Stimulated activated CD8-positive, alpha-beta memory T cell treated with anti-CD3 and anti-CD28 coated beads, Interleukin-7, amount 100 ng/mL, for 4 hours (primary cell): ENCODE measurements at regions not wholly inside any gene's neighbourhood (a gene's known extent, or its start where the extent isn't known, plus 50 kb on each side); places are given as distances from the start of the nearest gene placed in this dataset.

ENCODE experiments used
- DNase-seq, 2 donors: peaks; one replicate each; pipeline ENCODE4 v3.0.0-alpha.2; 2020; ENCODE audit warnings: low read depth in 2 of 2

DNA sequence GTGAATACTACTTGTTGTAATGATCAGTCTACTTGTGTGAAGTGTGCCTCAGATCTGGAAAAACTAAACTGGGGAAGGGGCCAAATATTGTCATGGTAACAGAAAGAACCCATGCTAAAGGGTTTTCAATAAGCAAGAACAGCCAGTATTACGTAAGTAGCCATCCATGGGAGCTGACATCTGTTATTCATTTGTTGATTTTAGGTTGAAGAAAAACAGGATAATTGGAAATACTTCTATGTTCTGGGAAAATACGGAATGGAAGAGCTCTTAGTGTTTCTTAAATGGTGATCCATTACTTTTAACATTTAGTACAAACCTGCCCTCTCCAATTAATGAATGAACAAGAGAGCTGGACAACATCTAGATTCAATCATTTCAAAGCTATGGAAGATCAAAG is 485.8 kb downstream of the NTRK2 start:
- no peak for DNase-seq

DNA sequence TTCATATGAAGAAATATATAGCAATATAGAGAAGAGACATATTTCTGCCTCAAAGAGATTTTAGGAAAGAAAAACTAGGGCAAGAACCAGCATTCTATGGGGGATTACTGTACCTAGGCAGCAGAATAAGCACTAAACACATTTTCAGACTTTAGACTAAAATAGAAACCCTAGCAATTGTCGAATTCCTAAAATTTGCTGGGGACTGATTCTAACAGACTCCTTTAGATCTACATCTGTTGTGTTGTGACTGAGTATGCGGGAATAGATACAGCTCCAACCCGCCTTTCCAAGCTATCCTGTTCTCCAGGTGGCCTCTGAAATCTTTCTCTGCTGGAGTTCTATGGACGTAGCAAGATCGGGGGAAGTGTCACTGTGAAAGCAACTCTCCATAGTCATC is 482.2 kb downstream of the NTRK2 start:
- DNase-seq: no peak

DNA sequence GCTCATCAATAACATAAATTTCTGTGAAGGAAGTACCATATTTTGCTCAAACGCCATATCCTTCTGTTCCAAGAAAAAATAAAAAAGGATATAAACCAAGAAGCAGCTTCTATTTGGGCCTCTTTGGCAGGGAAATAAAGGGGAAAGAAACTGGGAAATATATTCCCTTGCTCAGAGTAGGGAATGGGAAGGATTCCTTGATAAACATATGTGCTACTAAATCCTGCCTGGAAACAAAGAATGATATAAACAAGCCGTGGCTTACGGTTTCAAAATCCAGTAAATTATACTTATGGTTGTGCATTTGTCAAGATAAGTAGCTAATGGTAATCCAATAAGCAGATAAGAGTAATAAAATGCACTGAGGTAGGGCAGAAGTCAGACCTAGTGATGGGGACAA is 481.6 kb downstream of the NTRK2 start:
- no peak for DNase-seq

DNA sequence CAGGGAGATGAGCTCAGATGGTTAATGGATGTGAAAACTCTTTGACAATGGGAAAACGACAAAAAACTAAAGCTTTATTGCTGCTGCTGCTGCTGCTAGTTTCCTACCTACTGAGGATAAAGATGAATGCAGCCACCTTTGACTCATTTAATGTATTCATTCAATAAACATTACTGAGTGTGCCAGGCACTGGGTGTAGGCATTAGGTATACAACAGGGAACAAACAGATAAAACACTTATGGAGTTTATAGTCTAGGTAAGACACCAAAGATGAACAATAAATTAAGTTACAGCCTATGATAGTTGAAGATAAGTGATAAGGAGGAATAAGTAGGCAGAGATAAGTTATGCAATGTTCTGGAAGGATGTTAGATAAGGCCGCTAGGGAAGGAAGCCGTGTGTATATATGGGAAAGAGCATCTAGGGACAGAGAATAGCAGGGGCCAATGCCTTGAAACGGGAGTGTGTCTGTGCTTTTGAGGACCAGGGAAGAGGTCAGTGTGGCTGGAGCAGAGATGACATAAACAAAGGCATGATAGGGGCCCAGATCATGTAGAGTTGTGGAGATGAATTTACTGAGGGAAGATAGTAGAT is 477.6 kb downstream of the NTRK2 start:
- DNase-seq: no peak

DNA sequence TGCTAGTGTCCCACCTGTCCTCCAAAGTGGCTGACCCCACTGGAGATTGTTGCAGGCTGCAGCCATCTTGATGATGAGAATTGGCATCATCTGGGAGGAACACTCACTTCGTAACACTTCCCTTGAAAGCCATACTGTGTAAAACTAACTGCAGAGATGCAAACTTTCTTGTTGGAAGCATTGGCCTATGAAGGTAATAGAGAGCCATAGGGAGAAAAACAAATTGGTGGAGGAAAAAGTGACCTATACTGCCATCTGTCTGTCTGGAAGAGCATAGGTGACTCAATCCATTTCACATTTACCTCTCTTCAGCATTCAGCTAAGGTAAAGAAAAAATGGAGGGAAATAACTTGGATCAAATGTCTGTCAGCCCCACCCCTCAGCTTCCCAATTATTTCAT is 473.4 kb downstream of the NTRK2 start:
- no peak for DNase-seq

DNA sequence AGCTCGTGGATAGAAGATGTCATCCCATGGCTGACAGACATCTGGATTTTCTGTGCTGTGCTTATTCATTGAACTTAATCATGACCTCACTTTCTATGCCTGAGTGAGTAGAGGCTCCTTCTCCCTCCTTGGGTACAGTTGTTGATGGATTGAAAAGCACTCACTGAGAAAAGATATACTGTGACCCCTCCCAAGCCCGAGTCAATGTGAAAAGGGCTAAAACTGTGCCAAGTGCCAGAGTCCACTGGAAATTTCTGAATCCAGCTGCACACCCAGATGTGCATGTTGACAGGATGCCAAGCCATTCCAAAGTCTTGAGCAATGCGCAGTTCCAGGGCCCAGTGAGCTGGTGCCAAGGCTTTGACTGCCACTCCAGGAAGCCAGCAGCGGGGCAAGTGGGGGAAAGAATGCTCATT is 473.0 kb downstream of the NTRK2 start:
- no peak for DNase-seq

DNA sequence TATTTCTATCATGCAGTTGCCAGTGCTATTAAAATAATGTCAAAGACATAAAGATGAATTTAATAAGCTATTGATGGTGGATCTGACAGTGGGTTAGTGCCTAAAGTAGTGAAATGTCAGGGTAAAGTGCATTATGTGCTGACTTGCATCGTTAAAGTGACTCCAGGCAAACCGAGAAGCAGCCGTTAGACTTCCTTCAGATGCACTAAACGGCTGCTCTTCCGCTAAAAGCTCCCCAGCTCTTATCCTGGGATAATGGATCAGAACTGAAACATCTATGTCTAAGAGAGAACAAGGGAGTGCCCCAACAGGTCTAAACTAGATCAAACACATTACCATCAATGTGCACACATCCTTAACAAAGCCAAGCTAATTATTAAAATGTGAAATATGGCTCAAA is 468.2 kb downstream of the NTRK2 start:
- no peak for DNase-seq

DNA sequence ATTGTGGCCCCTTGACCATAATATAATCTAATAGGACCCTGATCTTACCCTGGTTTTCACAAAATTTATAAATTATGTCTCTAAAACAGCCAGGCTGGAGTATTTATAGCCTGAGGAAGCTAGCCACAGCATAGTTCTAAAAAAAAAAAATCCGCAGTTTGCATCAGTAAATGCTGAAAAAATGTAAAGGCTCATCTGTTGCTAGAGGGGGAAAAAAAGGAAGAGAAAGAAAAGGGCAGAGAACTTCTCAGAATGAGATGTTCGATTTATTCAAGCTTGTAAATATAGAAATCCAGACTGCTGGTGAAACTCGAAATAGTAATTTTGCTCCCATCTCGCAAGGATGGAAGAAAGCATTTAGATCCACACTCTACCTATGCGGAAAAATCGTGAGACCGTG is 467.5 kb downstream of the NTRK2 start:
- DNase-seq: no peak

DNA sequence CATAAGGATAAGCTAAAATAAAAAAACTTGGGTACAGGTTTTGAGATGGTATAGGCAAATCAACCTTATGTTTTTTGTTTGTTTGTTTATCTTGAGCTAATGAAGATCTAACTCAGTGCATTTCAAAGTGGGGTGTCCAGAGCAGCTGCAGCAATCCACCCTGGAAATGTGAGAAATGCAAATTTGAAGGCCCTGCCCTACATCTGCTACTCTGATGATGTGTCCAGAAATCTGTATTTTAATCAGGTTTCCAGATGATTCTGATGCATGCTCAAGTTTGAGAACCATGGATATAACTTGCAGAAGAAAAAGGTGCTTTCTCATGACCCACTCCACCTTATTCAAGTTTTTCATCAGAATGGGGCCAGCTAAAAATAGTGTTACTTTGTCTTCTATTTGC is 467.0 kb downstream of the NTRK2 start:
- no peak for DNase-seq

DNA sequence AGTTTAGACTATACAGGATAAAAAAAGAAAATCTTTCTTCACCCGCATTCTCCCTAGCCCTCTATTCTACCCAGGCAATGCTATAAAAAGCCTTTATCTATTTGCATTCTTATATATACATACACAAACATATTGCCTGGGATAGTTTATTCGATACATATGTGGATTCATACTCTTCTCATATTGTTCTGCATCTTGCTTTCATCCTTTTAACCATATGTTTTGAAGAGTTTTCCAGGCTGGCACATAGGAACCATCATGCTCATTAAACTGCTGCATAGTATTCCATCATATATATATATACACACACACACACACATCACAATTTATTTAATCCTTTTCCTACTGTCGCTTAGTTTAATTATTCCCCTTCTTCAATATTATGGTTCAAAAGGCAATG is 461.2 kb downstream of the NTRK2 start:
- DNase-seq: no peak

DNA sequence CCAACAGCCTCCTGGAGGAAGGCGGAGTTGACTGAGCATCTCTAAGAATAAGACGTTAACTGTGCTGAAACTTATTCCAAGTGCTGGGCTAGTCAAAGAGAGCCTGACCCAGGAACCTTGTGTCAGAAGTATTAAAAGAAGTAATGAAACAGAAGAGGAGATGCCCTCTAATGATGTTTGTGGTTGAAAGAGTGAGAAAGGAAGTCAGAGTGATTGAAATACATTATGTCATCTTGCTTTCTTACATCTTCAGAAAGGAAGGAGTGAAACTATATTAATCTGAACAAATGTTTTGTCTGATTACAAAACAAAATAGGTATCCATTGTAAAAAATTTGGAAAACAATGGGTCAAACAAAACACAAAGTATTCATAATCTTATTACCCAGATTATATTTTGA is 460.7 kb downstream of the NTRK2 start:
- no peak for DNase-seq

DNA sequence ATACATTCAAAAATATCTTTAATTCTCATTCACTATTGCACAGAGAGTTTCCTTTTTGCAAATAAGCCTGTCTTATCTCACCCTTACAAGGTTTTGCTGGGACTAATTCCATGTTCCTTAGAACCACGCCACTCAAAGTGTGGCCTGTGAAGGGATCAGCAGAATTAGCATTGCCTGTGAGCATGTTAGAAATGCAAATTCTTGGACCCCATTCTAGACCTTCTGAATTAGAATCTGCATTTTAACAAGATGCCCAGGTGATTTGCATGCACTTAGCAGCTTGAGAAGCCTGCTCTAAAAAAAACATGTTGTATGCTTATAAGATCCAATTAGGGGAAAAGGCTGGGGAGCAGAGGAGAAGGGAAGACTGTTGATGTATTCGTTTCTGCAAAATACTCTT is 460.0 kb downstream of the NTRK2 start:
- DNase-seq: no peak

DNA sequence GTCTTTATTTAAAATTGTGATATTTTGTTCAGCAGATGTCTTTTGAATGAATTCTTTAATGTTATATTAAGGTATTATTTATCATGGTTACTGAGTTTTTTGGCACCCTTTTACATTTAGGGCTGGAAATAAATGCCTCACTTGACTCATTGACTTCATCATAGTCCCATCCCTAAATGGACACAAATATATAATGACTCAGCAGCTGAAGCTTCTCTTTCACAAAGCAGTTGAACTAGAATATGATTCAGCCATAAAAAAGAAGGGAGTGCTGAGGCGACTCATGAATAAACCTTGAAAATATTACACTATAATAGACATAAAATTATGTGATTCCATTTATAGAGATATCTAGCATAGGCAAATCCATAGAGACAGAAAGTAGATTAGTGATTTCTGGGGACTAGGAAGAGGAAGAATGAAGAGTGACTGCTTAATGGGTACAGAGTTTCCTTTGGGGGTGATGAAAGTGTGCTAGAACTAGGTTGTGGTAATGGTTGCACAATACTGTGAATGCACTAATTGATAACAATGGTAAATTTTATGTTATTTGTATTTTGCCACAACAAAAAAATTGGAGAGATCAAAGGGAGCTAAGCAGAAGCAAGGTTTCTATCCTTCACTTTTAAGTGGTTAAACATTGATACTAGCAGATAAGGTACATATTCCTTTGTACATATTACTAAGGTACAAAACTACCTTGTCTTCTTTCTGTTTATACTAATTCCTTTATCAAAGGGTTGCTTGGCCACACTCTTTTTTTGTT is 449.6 kb downstream of the NTRK2 start:
- no peak for DNase-seq

DNA sequence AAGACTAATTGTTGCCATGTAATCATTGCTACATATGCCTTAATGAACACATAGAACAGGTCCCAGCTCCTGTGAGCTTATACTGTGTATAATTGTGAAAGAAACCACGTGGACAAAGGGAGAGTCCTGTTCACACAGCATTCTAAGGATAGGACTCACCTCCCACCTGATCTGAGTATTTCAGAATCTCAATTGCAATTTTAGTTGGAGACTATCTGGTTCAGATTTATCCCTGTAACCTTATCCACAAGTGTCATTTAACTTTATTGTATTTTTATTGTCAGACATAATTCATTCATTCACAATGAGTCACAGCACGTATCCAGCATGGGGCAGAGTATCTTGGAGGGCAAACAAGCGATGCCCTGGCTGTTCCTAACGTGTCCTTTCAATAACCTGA is 448.3 kb downstream of the NTRK2 start:
- DNase-seq: no peak

DNA sequence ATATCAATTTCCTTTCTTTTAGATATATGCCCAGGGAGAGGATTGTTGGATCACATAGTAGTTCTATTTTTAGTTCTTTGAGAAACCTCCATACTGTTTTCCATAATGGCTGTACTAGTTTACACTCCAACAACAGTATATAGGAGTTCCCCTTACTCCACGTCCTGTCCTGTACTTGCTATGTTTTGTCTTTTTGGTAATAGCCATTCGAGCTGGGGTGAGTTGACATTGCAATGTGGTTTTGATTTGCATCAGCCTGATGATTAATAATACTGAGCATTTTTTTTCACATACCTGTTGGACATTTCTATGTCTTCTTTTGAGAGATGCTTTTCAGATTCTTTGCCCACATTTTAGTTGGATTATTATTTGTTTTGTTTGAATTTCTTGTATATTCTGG is 445.9 kb downstream of the NTRK2 start:
- DNase-seq: no peak

DNA sequence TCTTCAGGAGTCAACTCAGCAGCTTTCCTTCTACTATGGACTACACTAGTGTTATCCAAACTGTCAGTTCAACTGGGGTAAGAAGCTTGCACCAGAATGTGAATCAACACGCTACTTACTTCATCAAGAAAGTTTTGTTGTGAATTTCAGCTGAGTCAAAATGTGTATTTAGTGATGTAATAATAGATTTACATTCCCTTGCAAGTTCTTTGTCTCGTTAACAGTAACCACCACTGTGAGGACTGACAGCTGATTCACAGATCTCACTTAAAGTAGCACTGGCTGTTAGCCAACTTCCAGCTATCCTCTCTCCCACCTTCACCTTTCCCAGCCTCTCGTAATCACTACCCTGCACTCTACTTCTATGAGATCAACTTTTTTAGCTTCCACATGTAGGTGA is 445.3 kb downstream of the NTRK2 start:
- DNase-seq: no peak

DNA sequence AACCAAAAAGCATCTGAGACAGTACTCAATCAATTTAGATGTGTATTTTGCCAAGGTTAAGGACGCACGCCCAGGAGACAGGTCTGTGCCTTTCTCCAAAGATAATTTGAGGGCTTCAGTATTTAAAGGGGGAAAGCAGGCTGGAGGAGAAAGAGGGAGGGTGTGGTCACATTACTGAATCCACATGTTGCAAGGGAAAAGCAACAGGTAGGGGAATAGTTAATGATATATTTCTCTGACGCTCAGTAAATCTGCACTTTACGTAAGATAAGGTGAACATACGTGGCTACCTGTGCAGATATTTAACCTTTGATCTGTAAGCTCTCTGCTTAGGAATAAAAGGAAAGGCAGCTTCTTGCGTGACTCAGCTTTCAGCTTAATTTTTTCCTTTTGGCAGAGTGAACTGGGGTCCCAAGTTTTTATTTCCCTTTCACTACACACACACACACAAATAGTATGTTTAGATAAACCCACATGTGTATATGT is 443.4 kb downstream of the NTRK2 start:
- no peak for DNase-seq

DNA sequence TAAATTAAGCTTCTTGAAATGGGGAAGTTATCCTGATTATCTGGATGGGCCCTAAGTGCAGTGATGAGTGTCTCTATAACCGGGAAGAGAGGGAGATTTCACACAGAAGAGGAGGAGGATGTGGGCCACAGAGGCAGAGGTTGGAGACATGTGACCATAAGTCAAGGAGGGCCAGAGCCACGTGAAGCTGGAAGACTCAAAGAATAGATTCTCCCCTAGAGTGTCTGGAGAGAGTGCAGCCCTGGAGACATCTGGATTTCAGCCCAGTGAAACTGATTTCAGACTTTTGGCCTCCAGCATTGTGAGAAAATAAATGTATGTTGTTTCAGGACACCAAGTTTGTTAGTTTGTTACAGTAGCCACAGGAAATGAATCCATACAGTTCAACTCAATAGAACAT is 442.9 kb downstream of the NTRK2 start:
- DNase-seq: no peak

DNA sequence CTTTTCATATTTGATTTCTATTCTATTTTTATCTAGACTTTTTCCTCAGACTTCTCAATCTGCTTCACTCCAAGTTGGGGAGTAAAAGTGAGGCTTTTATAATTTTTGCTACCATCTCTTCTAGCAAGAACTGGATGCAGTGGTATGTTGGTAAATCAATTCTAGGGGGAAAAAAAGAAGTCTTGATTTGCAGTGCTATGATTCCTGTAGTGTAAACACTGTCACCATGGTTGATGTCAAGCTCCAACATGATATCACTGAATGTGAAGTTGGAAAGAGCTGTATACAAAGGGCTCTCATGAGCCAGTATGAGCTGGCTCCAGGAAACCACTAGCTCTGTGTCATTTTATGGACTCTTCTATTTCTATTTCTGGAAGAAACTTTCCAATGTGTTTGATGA is 439.2 kb downstream of the NTRK2 start:
- DNase-seq: no peak

DNA sequence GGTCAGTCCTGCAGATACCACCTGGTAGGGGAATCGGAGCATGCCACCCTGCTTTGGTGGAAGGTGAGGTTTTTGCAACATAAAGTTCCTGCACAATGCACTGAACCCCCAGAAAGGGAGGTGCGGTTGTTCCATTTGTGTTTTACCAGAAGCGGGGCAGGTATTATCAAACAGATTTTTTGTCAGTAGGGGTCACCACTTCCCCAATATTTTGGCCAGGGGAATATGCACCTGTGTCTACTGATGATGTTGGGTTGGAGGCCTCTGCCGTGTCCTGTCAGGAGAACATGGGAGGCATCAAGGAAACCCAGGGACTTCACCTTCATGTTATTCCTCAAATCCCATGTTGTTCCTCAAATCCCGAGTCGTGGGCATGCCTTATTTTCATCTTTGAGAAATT is 438.7 kb downstream of the NTRK2 start:
- DNase-seq: no peak

DNA sequence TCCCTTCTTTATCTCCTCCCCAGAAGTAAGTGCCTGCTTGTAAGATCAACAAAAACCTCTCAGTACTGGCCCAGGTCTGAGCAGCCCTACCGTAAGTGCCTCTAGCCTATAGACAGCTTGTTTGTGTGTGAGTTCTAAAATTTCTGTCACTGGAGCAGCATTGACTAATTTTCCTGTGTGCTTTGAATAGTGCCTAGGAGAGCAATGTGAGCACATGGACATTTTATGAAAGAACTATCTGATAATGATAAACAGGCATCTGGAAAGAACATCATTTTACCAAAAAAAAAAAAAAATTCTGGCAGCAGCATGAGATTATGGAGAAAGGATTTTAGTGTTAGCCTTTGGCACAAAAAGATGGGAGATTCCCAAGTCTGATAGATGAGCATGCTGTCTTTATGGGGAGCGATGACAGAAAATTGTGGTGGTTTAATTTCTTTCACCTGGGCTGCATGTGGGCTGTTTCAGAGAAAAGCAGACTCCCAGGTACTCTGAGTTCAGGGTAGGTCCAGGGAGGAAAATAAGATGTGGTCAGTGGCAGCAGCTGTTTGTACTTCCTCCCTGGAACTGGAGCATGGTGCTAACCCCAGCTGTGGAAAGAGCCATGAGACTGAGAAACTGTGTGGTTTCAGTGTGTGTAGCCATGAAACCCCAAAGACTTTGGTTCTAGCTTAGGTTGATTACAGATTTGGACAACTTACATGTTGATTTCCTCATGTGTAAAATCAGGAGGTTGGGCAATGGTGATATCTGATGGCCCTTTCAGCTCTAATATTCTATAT is 419.9 kb downstream of the NTRK2 start:
- no peak for DNase-seq

DNA sequence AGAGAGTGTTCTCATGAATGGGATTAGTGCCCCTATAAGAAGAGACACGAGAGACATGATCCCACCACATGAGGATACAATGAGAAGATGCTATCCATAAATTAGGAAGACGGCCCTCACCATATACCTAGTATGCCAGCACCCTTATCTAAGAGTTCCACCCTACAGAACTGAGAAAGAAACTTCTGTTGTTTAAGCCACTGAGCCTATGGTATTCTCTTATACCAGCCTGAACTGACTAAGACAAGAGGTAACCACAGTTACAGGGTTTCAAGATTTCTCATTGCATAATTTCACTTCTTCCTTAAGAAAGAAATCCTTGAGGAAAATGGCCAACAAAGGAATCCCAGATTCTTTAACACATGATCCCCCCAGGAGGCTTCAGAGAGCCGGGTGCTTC is 412.4 kb downstream of the NTRK2 start:
- DNase-seq: no peak

DNA sequence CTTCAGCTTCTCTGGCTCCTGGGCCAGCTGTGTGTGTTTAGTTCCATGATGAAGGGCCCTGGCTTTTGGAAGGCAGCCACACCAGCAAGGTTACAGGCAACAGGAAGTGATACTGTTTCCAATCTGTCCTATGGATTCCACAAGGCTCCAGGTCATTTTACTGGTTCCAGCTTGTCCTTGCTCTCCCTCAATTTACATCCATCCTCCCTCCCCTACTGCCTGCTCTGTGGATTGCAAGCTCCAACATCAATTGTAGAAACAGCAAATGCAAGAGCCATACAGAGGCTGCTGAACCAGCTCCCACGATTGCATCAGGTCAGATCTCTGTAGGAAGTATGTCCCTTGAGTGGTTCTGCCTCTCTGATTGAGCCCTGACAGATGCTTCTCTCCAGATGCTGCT is 409.8 kb downstream of the NTRK2 start:
- DNase-seq: no peak
